ENCODE measurements at regions not wholly inside any gene's neighbourhood (a gene's known extent, or its start where the extent isn't known, plus 50 kb on each side); places are given as distances from the start of the nearest gene placed in this dataset.

DNA sequence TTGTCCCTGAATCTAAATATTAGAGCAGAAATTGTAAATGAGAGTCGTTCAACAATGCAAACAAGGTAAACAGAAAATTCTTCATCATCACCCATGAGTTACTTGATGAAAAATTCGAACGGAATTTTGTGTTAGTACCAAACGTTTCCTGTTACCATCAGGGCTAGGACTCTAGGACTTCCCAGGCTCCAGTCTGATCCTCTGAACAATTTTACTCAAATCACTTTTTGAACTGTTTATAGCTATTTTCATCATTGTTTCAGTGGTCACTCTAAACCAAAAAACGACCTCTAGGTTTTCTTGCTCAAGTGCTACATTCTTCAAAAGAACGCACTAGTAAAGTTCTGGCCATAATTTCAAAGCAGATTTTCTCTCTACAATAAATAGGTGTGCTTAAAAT is 273.3 kb downstream of the MREG start:
- no peak for DNase-seq
- Histone ChIP-seq H3K36me3 (no peaks in the 10 kb centered on the region), H3K27ac (no peak overlapping the region), H3K27me3 (no peaks in the 10 kb centered on the region), H3K9me3 (no peaks in the 10 kb centered on the region), H3K4me3 (no peak overlapping the region), H3K4me1 (no peaks in the 10 kb centered on the region)
- TF ChIP-seq POLR2A (IDR thresholded peaks at IDR 0.05), result no peak
- no peak for TF ChIP-seq CTCF (IDR thresholded peaks at IDR 0.05)

- Histone ChIP-seq H3K9me3 (no peaks in the 10 kb centered on the region), H3K36me3 (no peaks in the 10 kb centered on the region), H3K27ac (no peak overlapping the region), H3K4me3 (no peak overlapping the region), H3K27me3 (no peaks in the 10 kb centered on the region), H3K4me1 (no peaks in the 10 kb centered on the region)
- no peak for DNase-seq
- TF ChIP-seq CTCF (IDR thresholded peaks at IDR 0.05) (no peak), POLR2A (IDR thresholded peaks at IDR 0.05) (no peak)
Observed at GRCh38 chr2:215738351-215738750, 275.0 kb downstream of the MREG start.

GRCh38 chr2:215737477-215737876 is 275.9 kb downstream of the MREG start:
- Histone ChIP-seq H3K36me3 (no peaks in the 10 kb centered on the region), H3K4me3 (no peak overlapping the region), H3K4me1 (no peaks in the 10 kb centered on the region), H3K9me3 (no peaks in the 10 kb centered on the region), H3K27me3 (no peaks in the 10 kb centered on the region), H3K27ac (no peak overlapping the region)
- DNase-seq, result no peak
- TF ChIP-seq POLR2A (IDR thresholded peaks at IDR 0.05), result no peak
- TF ChIP-seq CTCF (IDR thresholded peaks at IDR 0.05), result no peak

GRCh38 chr2:215736653-215737290 is 276.6 kb downstream of the MREG start:
- H3K27me3 ChIP-seq, result no peaks in the 10 kb centered on the region
- H3K36me3 ChIP-seq, result no peaks in the 10 kb centered on the region

GRCh38 chr2:215731108-215731658 is 282.2 kb downstream of the MREG start:
- TF ChIP-seq CTCF (IDR thresholded peaks at IDR 0.05) (no peak), POLR2A (IDR thresholded peaks at IDR 0.05) (no peak)
- H3K9me3 ChIP-seq, result no peaks in the 10 kb centered on the region
- H3K4me1 ChIP-seq, result no peaks in the 10 kb centered on the region
- no peaks in the 10 kb centered on the region for H3K27me3 ChIP-seq
- no peak for DNase-seq
- H3K36me3 ChIP-seq, result no peaks in the 10 kb centered on the region
- no peak overlapping the region for H3K27ac ChIP-seq
- no peak overlapping the region for H3K4me3 ChIP-seq

More at GRCh38 chr2:215736653-215737290, 276.6 kb downstream of the MREG start:
- no peak for TF ChIP-seq POLR2A (IDR thresholded peaks at IDR 0.05)
- TF ChIP-seq CTCF (IDR thresholded peaks at IDR 0.05), result no peak
- Histone ChIP-seq H3K9me3 (no peaks in the 10 kb centered on the region), H3K27ac (no peak overlapping the region), H3K4me3 (no peak overlapping the region), H3K4me1 (no peaks in the 10 kb centered on the region)
- DNase-seq, result no peak
